Transverse colon (tissue), 3 donors: ENCODE measurements at regions not wholly inside any gene's neighbourhood (a gene's known extent, or its start where the extent isn't known, plus 50 kb on each side); places are given as distances from the start of the nearest gene placed in this dataset.

Experiments
- EP300 ChIP-seq: sonication (generic); formaldehyde crosslinking; IDR thresholded peaks from one replicate; pipeline ENCODE4 v1.6.1; 2017; ENCODE audit warnings: antibody characterized with exemption, low read depth
- POLR2A ChIP-seq: fragments of 450-650 bp; IDR thresholded peaks from one replicate; pipeline ENCODE4 v1.6.1; 2016; ENCODE audit warnings: antibody characterized with exemption, mild to moderate bottlenecking, moderate library complexity
- TF ChIP-seq, protein P1 (sequence below), 5 experiments: fragments of 200-600 bp in 3 of 5; fragments of 450-650 bp in 2 of 5; sonication (generic) in 3 of 5; IDR thresholded peaks; 1 replicate in 2 of 5; 2 replicates in 3 of 5; pipeline ENCODE4 v1.5.1; 2016 to 2017; ENCODE audit warnings: antibody characterized with exemption in 5 of 5, inconsistent platforms in 3 of 5, mild to moderate bottlenecking in 2 of 5, moderate library complexity in 1 of 5

DNA sequence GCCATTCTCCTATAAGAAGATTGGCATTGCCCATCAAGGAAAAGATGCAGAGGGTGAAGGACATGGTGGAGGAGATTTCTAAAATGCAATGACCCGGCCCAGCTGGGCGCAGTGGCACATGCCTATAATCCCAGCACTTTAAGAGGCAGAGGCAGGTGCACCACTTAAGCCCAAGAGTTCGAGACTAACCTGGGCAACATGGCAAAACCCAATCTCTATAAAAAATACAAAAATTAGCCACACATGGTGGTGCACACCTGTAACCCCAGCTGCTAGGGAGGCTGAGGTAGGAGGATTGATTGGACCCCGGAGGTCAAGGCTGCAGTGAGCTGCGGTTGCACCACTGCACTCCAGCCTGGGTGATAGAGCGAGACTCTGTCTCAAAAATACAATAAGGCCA, 331.8 kb downstream of the FOXO1 start:
- no peak for TF ChIP-seq POLR2A
- TF ChIP-seq EP300: no peak
- TF ChIP-seq, protein P1, sequence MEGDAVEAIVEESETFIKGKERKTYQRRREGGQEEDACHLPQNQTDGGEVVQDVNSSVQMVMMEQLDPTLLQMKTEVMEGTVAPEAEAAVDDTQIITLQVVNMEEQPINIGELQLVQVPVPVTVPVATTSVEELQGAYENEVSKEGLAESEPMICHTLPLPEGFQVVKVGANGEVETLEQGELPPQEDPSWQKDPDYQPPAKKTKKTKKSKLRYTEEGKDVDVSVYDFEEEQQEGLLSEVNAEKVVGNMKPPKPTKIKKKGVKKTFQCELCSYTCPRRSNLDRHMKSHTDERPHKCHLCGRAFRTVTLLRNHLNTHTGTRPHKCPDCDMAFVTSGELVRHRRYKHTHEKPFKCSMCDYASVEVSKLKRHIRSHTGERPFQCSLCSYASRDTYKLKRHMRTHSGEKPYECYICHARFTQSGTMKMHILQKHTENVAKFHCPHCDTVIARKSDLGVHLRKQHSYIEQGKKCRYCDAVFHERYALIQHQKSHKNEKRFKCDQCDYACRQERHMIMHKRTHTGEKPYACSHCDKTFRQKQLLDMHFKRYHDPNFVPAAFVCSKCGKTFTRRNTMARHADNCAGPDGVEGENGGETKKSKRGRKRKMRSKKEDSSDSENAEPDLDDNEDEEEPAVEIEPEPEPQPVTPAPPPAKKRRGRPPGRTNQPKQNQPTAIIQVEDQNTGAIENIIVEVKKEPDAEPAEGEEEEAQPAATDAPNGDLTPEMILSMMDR (IDR thresholded peaks at IDR 0.05): no peak
